IPS DF 19.7 (cell line): ENCODE measurements at regions not wholly inside any gene's neighbourhood (a gene's known extent, or its start where the extent isn't known, plus 50 kb on each side); places are given as distances from the start of the nearest gene placed in this dataset.
A peak's percentile ranks its signal among the peaks of the same experiment; 100 is the strongest.

ENCODE experiments used
- DNase-seq: peaks from one replicate; pipeline ENCODE4 v3.0.0-alpha.2; 2013; ENCODE audit warnings: low read depth, low spot score

GRCh38 chr13:30031488-30031887, 181.1 kb upstream of the UBL3 start:
- DNase-seq, result no peak

- no peak for DNase-seq
Observed at GRCh38 chr13:30030141-30030750, 179.8 kb upstream of the UBL3 start.

GRCh38 chr13:30027569-30028455, 177.4 kb upstream of the UBL3 start:
- no peak for DNase-seq

GRCh38 chr13:30026909-30027308, 176.5 kb upstream of the UBL3 start:
- DNase-seq, result no peak

GRCh38 chr13:30026093-30026492, 175.7 kb upstream of the UBL3 start:
- no peak for DNase-seq

- DNase-seq, result no peak
Observed at GRCh38 chr13:30025351-30025750, 174.9 kb upstream of the UBL3 start.

GRCh38 chr13:30024125-30024865, 173.9 kb upstream of the UBL3 start:
- DNase-seq, result no peak

GRCh38 chr13:30023196-30023895, 172.9 kb upstream of the UBL3 start:
- DNase-seq, result no peak

GRCh38 chr13:30022796-30023195, 172.4 kb upstream of the UBL3 start:
- DNase-seq, result no peak

GRCh38 chr13:30022256-30022655, 171.8 kb upstream of the UBL3 start:
- DNase-seq, result no peak

GRCh38 chr13:30021611-30022010, 171.2 kb upstream of the UBL3 start:
- no peak for DNase-seq

- no peak for DNase-seq
Observed at GRCh38 chr13:30020726-30021312, 170.4 kb upstream of the UBL3 start.

- peak; percentile 15 for DNase-seq
Observed at GRCh38 chr13:30019648-30020626, 169.5 kb upstream of the UBL3 start.

- DNase-seq, result peak; percentile 52
Observed at GRCh38 chr13:30017880-30018279, 167.5 kb upstream of the UBL3 start.

- no peak for DNase-seq
Observed at GRCh38 chr13:30016398-30016797, 166.0 kb upstream of the UBL3 start.

- DNase-seq, result no peak
Observed at GRCh38 chr13:30009411-30009810, 159.0 kb upstream of the UBL3 start.

- no peak for DNase-seq
Observed at GRCh38 chr13:30006246-30006645, 155.8 kb upstream of the UBL3 start.

GRCh38 chr13:30004204-30004603, 153.8 kb upstream of the UBL3 start:
- no peak for DNase-seq

- no peak for DNase-seq
Observed at GRCh38 chr13:30002577-30002976, 152.2 kb upstream of the UBL3 start.

GRCh38 chr13:30000370-30000765, 150.0 kb upstream of the UBL3 start:
- DNase-seq, result no peak
